ENCODE measurements at regions not wholly inside any gene's neighbourhood (a gene's known extent, or its start where the extent isn't known, plus 50 kb on each side); places are given as distances from the start of the nearest gene placed in this dataset.

- H3K36me3 ChIP-seq, result no peaks in the 10 kb centered on the region
- no peak overlapping the region for H3K27ac ChIP-seq
- no peaks in the 10 kb centered on the region for H3K9me3 ChIP-seq
- TF ChIP-seq POLR2A (IDR thresholded peaks at IDR 0.05) (no peak), POLR2AphosphoS5 (IDR thresholded peaks at IDR 0.05; ENCODE audit: insufficient read depth in 1 of 2, low read depth in 1 of 2) (no peak), CTCF (IDR thresholded peaks at IDR 0.05) (no peak)
- no peaks in the 10 kb centered on the region for H3K4me1 ChIP-seq
- no peak for DNase-seq (ENCODE audit: extremely low spot score in 2 of 2)
- no peak overlapping the region for H3K4me3 ChIP-seq
- H3K27me3 ChIP-seq, result no peaks in the 10 kb centered on the region
- intact Hi-C loops (cut with DNase I), result no loop called here
Measured at GRCh38 chr2:18883616-18884456, 294.5 kb upstream of the NT5C1B start.

DNA sequence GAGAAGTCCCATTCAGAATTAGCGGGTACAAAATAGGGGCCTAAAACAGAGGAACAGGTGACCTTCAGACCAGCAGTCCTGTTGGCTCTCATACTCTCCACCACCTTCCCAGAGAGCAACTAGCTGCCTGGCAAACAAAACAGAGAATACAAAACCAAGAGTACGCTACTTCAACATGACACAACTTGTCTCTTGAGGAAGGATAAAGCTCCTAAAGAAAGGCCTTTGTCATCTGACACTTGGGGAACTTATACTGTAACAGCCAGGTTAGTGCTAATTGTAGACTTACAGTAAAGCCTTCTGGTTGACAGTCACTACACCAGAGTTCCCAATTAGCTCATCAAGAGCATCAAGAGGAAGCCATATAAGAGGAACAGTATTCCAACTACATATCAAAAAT lies 282.1 kb upstream of the NT5C1B start:
- Histone ChIP-seq H3K36me3 (no peaks in the 10 kb centered on the region), H3K27ac (no peak overlapping the region), H3K4me1 (no peaks in the 10 kb centered on the region), H3K4me3 (no peak overlapping the region), H3K27me3 (no peaks in the 10 kb centered on the region), H3K9me3 (no peaks in the 10 kb centered on the region)
- intact Hi-C loops (cut with DNase I), result no loop called here
- no peak for TF ChIP-seq CTCF (IDR thresholded peaks at IDR 0.05)
- no peak for TF ChIP-seq POLR2AphosphoS5 (IDR thresholded peaks at IDR 0.05; ENCODE audit: insufficient read depth in 1 of 2, low read depth in 1 of 2)
- TF ChIP-seq POLR2A (IDR thresholded peaks at IDR 0.05), result no peak
- no peak for DNase-seq (ENCODE audit: extremely low spot score in 2 of 2)

DNA sequence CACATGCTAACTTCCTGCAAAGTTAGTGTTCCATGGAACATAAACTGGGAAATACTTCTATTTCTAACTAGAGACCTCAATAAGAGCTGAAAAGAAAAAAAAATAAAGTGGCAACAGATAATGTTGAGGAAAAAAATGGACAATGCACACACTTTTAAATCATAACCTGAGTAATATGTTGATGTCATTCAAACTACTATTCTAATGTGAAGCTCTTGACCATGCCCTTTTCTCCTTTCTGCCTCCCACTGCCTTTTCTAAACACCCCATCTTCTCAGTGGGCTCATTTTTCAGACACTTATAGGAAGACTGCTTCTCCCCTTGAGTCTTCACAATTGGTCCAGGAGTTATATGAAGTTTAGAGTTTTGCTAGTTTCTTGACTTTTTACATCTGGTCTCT lies 280.9 kb upstream of the NT5C1B start:
- Histone ChIP-seq H3K27me3 (no peaks in the 10 kb centered on the region), H3K9me3 (no peaks in the 10 kb centered on the region), H3K4me1 (no peaks in the 10 kb centered on the region), H3K27ac (no peak overlapping the region), H3K4me3 (no peak overlapping the region), H3K36me3 (no peaks in the 10 kb centered on the region)
- TF ChIP-seq POLR2A (IDR thresholded peaks at IDR 0.05), result no peak
- no peak for TF ChIP-seq POLR2AphosphoS5 (IDR thresholded peaks at IDR 0.05; ENCODE audit: insufficient read depth in 1 of 2, low read depth in 1 of 2)
- TF ChIP-seq CTCF (IDR thresholded peaks at IDR 0.05), result no peak
- DNase-seq (ENCODE audit: extremely low spot score in 2 of 2), result no peak
- intact Hi-C loops (cut with DNase I), result no loop called here

DNA sequence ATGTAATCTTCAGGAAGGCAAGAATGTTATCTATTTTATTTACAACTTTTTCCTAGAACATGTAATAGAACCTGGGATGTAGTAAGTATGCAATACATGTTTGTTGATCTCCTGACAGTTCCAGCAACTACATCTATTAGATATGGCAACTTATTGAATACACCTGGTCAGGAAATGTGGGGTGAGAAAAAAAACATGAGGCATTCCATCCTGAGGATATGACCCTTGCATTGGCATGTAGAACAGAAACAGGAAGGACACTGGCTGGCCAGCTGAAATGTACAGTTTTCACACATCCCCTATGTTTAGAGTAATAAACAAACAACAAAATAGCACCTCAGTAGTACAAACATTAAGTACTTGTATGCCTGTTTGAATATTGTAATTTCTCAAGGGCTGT lies 272.6 kb upstream of the NT5C1B start:
- TF ChIP-seq POLR2A (IDR thresholded peaks at IDR 0.05) (no peak), CTCF (IDR thresholded peaks at IDR 0.05) (no peak), POLR2AphosphoS5 (IDR thresholded peaks at IDR 0.05; ENCODE audit: insufficient read depth in 1 of 2, low read depth in 1 of 2) (no peak)
- Histone ChIP-seq H3K4me3 (no peak overlapping the region), H3K27ac (no peak overlapping the region), H3K27me3 (no peaks in the 10 kb centered on the region), H3K36me3 (no peaks in the 10 kb centered on the region), H3K9me3 (no peaks in the 10 kb centered on the region), H3K4me1 (no peaks in the 10 kb centered on the region)
- DNase-seq (ENCODE audit: extremely low spot score in 2 of 2), result no peak
- intact Hi-C loops (cut with DNase I), result no loop called here

GRCh38 chr2:18860179-18860578 lies 270.8 kb upstream of the NT5C1B start:
- no peaks in the 10 kb centered on the region for H3K27me3 ChIP-seq
- TF ChIP-seq POLR2A (IDR thresholded peaks at IDR 0.05) (no peak), POLR2AphosphoS5 (IDR thresholded peaks at IDR 0.05; ENCODE audit: insufficient read depth in 1 of 2, low read depth in 1 of 2) (no peak), CTCF (IDR thresholded peaks at IDR 0.05) (no peak)
- no peak overlapping the region for H3K27ac ChIP-seq
- H3K36me3 ChIP-seq, result no peaks in the 10 kb centered on the region
- intact Hi-C loops (cut with DNase I), result no loop called here
- H3K9me3 ChIP-seq, result no peaks in the 10 kb centered on the region
- no peaks in the 10 kb centered on the region for H3K4me1 ChIP-seq
- H3K4me3 ChIP-seq, result no peak overlapping the region
- DNase-seq (ENCODE audit: extremely low spot score in 2 of 2), result no peak

Measured in vagina (tissue), 2 donors.